ENCODE measurements at regions not wholly inside any gene's neighbourhood (a gene's known extent, or its start where the extent isn't known, plus 50 kb on each side); places are given as distances from the start of the nearest gene placed in this dataset.

- H3K27me3 ChIP-seq (ENCODE audit: control insufficient read depth, insufficient read depth, low read length), result no peaks in the 10 kb centered on the region
- DNase-seq, result peak in 1 of 2 donors; percentile 33
- peaks cover 9% of the 10 kb centered on the region for H3K4me1 ChIP-seq (ENCODE audit: control insufficient read depth, insufficient read depth, low read length)
- WGBS (ENCODE audit: insufficient coverage, low lambda C conversion rate), result 83% methylated on average over 1 of the region's 4 CpGs
- H3K27ac ChIP-seq (ENCODE audit: low read length), result no peak overlapping the region
- peaks cover 10% of the 10 kb centered on the region for H3K9me3 ChIP-seq (ENCODE audit: control insufficient read depth, low read depth, low read length)
- H3K36me3 ChIP-seq (ENCODE audit: control insufficient read depth, insufficient read depth, low read length), result no peaks in the 10 kb centered on the region
- H3K4me3 ChIP-seq (ENCODE audit: low read length), result no peak overlapping the region
Observed at GRCh38 chr5:56489272-56489671, 256.1 kb upstream of the ANKRD55 start.

GRCh38 chr5:56487528-56488115, 254.5 kb upstream of the ANKRD55 start:
- no peaks in the 10 kb centered on the region for H3K36me3 ChIP-seq (ENCODE audit: control insufficient read depth, insufficient read depth, low read length)
- no peaks in the 10 kb centered on the region for H3K27me3 ChIP-seq (ENCODE audit: control insufficient read depth, insufficient read depth, low read length)
- H3K27ac ChIP-seq (ENCODE audit: low read length), result no peak overlapping the region
- no peak for DNase-seq
- peaks cover 10% of the 10 kb centered on the region for H3K9me3 ChIP-seq (ENCODE audit: control insufficient read depth, low read depth, low read length)
- H3K4me3 ChIP-seq (ENCODE audit: low read length), result no peak overlapping the region
- H3K4me1 ChIP-seq (ENCODE audit: control insufficient read depth, insufficient read depth, low read length), result peaks cover 9% of the 10 kb centered on the region
- WGBS (ENCODE audit: insufficient coverage, low lambda C conversion rate), result no CpG with 5 or more reads among the region's 25 CpGs

- no peak overlapping the region for H3K4me3 ChIP-seq (ENCODE audit: low read length)
- no peak for DNase-seq
- H3K4me1 ChIP-seq (ENCODE audit: control insufficient read depth, insufficient read depth, low read length), result peaks cover 11% of the 10 kb centered on the region
- no peaks in the 10 kb centered on the region for H3K27me3 ChIP-seq (ENCODE audit: control insufficient read depth, insufficient read depth, low read length)
- peak overlapping the region; percentile 57 for H3K27ac ChIP-seq (ENCODE audit: low read length)
- 100% methylated on average over 1 of the region's 3 CpGs for WGBS (ENCODE audit: insufficient coverage, low lambda C conversion rate)
- H3K9me3 ChIP-seq (ENCODE audit: control insufficient read depth, low read depth, low read length), result no peaks in the 10 kb centered on the region
- no peaks in the 10 kb centered on the region for H3K36me3 ChIP-seq (ENCODE audit: control insufficient read depth, insufficient read depth, low read length)
Observed at GRCh38 chr5:56482363-56482762, 249.2 kb upstream of the ANKRD55 start.

- peak overlapping the region; percentile 57 for H3K27ac ChIP-seq (ENCODE audit: low read length)
- no CpG with 5 or more reads among the region's 26 CpGs for WGBS (ENCODE audit: insufficient coverage, low lambda C conversion rate)
- no peaks in the 10 kb centered on the region for H3K36me3 ChIP-seq (ENCODE audit: control insufficient read depth, insufficient read depth, low read length)
- peak in 1 of 2 donors; percentile 71 for DNase-seq
- H3K4me3 ChIP-seq (ENCODE audit: low read length), result peak overlapping the region; percentile 60
- H3K27me3 ChIP-seq (ENCODE audit: control insufficient read depth, insufficient read depth, low read length), result no peaks in the 10 kb centered on the region
- H3K4me1 ChIP-seq (ENCODE audit: control insufficient read depth, insufficient read depth, low read length), result peaks cover 14% of the 10 kb centered on the region
- H3K9me3 ChIP-seq (ENCODE audit: control insufficient read depth, low read depth, low read length), result no peaks in the 10 kb centered on the region
Observed at GRCh38 chr5:56481428-56482357, 248.6 kb upstream of the ANKRD55 start.

- H3K27me3 ChIP-seq (ENCODE audit: control insufficient read depth, insufficient read depth, low read length), result no peaks in the 10 kb centered on the region
- no peaks in the 10 kb centered on the region for H3K9me3 ChIP-seq (ENCODE audit: control insufficient read depth, low read depth, low read length)
- peak overlapping the region; percentile 68 for H3K27ac ChIP-seq (ENCODE audit: low read length)
- no CpG with 5 or more reads among the region's 62 CpGs for WGBS (ENCODE audit: insufficient coverage, low lambda C conversion rate)
- H3K4me3 ChIP-seq (ENCODE audit: low read length), result peak overlapping the region; percentile 60
- peaks cover 23% of the 10 kb centered on the region for H3K4me1 ChIP-seq (ENCODE audit: control insufficient read depth, insufficient read depth, low read length)
- DNase-seq, result peak in 1 of 2 donors; percentile 75
- H3K36me3 ChIP-seq (ENCODE audit: control insufficient read depth, insufficient read depth, low read length), result no peaks in the 10 kb centered on the region
Observed at GRCh38 chr5:56480705-56481427, 247.7 kb upstream of the ANKRD55 start.

- WGBS (ENCODE audit: insufficient coverage, low lambda C conversion rate), result no CpG with 5 or more reads among the region's 15 CpGs
- H3K4me3 ChIP-seq (ENCODE audit: low read length), result peak overlapping the region; percentile 60
- no peaks in the 10 kb centered on the region for H3K9me3 ChIP-seq (ENCODE audit: control insufficient read depth, low read depth, low read length)
- peak in 1 of 2 donors; percentile 56 for DNase-seq
- peak overlapping the region; percentile 68 for H3K27ac ChIP-seq (ENCODE audit: low read length)
- peaks cover 23% of the 10 kb centered on the region for H3K4me1 ChIP-seq (ENCODE audit: control insufficient read depth, insufficient read depth, low read length)
- H3K27me3 ChIP-seq (ENCODE audit: control insufficient read depth, insufficient read depth, low read length), result no peaks in the 10 kb centered on the region
- H3K36me3 ChIP-seq (ENCODE audit: control insufficient read depth, insufficient read depth, low read length), result no peaks in the 10 kb centered on the region
Observed at GRCh38 chr5:56480078-56480704, 247.1 kb upstream of the ANKRD55 start.

- Histone ChIP-seq H3K27ac (ENCODE audit: low read length) (peak overlapping the region; percentile 68), H3K9me3 (ENCODE audit: control insufficient read depth, low read depth, low read length) (no peaks in the 10 kb centered on the region), H3K4me3 (ENCODE audit: low read length) (no peak overlapping the region), H3K36me3 (ENCODE audit: control insufficient read depth, insufficient read depth, low read length) (no peaks in the 10 kb centered on the region), H3K4me1 (ENCODE audit: control insufficient read depth, insufficient read depth, low read length) (peaks cover 23% of the 10 kb centered on the region), H3K27me3 (ENCODE audit: control insufficient read depth, insufficient read depth, low read length) (no peaks in the 10 kb centered on the region)
- DNase-seq, result no peak
- 40% methylated on average over 2 of the region's 9 CpGs for WGBS (ENCODE audit: insufficient coverage, low lambda C conversion rate)
Observed at GRCh38 chr5:56479696-56480077, 246.6 kb upstream of the ANKRD55 start.

- Histone ChIP-seq H3K27me3 (ENCODE audit: control insufficient read depth, insufficient read depth, low read length) (no peaks in the 10 kb centered on the region), H3K4me1 (ENCODE audit: control insufficient read depth, insufficient read depth, low read length) (peaks cover 23% of the 10 kb centered on the region), H3K4me3 (ENCODE audit: low read length) (no peak overlapping the region), H3K36me3 (ENCODE audit: control insufficient read depth, insufficient read depth, low read length) (no peaks in the 10 kb centered on the region), H3K27ac (ENCODE audit: low read length) (no peak overlapping the region), H3K9me3 (ENCODE audit: control insufficient read depth, low read depth, low read length) (no peaks in the 10 kb centered on the region)
- DNase-seq, result no peak
- no CpG with 5 or more reads among the region's 3 CpGs for WGBS (ENCODE audit: insufficient coverage, low lambda C conversion rate)
Observed at GRCh38 chr5:56479126-56479525, 246.0 kb upstream of the ANKRD55 start.

- Histone ChIP-seq H3K4me1 (ENCODE audit: control insufficient read depth, insufficient read depth, low read length) (peaks cover 23% of the 10 kb centered on the region), H3K27ac (ENCODE audit: low read length) (no peak overlapping the region), H3K27me3 (ENCODE audit: control insufficient read depth, insufficient read depth, low read length) (no peaks in the 10 kb centered on the region), H3K9me3 (ENCODE audit: control insufficient read depth, low read depth, low read length) (no peaks in the 10 kb centered on the region), H3K36me3 (ENCODE audit: control insufficient read depth, insufficient read depth, low read length) (no peaks in the 10 kb centered on the region), H3K4me3 (ENCODE audit: low read length) (no peak overlapping the region)
- no CpG with 5 or more reads among the region's 3 CpGs for WGBS (ENCODE audit: insufficient coverage, low lambda C conversion rate)
- DNase-seq, result no peak
Observed at GRCh38 chr5:56478062-56478461, 244.9 kb upstream of the ANKRD55 start.

GRCh38 chr5:56476487-56476856, 243.3 kb upstream of the ANKRD55 start:
- H3K4me1 ChIP-seq (ENCODE audit: control insufficient read depth, insufficient read depth, low read length), result peaks cover 18% of the 10 kb centered on the region
- no peak overlapping the region for H3K4me3 ChIP-seq (ENCODE audit: low read length)
- H3K36me3 ChIP-seq (ENCODE audit: control insufficient read depth, insufficient read depth, low read length), result no peaks in the 10 kb centered on the region
- no peaks in the 10 kb centered on the region for H3K9me3 ChIP-seq (ENCODE audit: control insufficient read depth, low read depth, low read length)
- no peak for DNase-seq
- WGBS (ENCODE audit: insufficient coverage, low lambda C conversion rate), result no CpG with 5 or more reads among the region's 5 CpGs
- no peak overlapping the region for H3K27ac ChIP-seq (ENCODE audit: low read length)
- H3K27me3 ChIP-seq (ENCODE audit: control insufficient read depth, insufficient read depth, low read length), result no peaks in the 10 kb centered on the region
